Caco-2 (cell line): ENCODE measurements at regions not wholly inside any gene's neighbourhood (a gene's known extent, or its start where the extent isn't known, plus 50 kb on each side); places are given as distances from the start of the nearest gene placed in this dataset.

Source experiments
- BruUV-seq: library from RNA; stranded (reverse); fragments of 400-500 nt; replicated peaks from 2 replicates; lab custom pipeline; 2021; lab: Mats Ljungman, UMichigan
- CTCF ChIA-PET: fragments of 300-600 bp; sonication (Branson Sonifier 250); formaldehyde crosslinking; loops from one replicate; lab custom pipeline; 2022; ENCODE audit warnings: antibody characterized with exemption; lab: Charles Lee
- POLR2A ChIA-PET: fragments of 300-600 bp; sonication (Branson Sonifier 250); formaldehyde crosslinking; loops from one replicate; lab custom pipeline; 2022; ENCODE audit warnings: antibody characterized with exemption; lab: Charles Lee
- DNase-seq, 2 experiments: peaks; one replicate each; pipeline versions ENCODE4 v3.0.0 to v3.0.0-alpha.2; 2020 to 2022
- H3K27me3 ChIP-seq: replicated peaks from 2 replicates; pipeline ENCODE4 v1.6.0; 2011; ENCODE audit warnings: low read length; ENCODE audit not compliant: control insufficient read depth, insufficient read depth
- H3K36me3 ChIP-seq: 2 replicates; pipeline ENCODE4 v1.5.1; 2011; ENCODE audit warnings: low read length; ENCODE audit not compliant: control insufficient read depth, insufficient read depth
- H3K4me1 ChIP-seq: fragments of 250-450 bp; sonication (Bioruptor Pico); 2 replicates; pipeline ENCODE4 v1.5.1; 2020; ENCODE audit warnings: mild to moderate bottlenecking
- H3K4me3 ChIP-seq: 2 replicates; pipeline ENCODE4 v1.5.1; 2011; ENCODE audit warnings: low read depth, mild to moderate bottlenecking, control low read depth, low read length
- H3K9me3 ChIP-seq: fragments of 250-450 bp; sonication (Bioruptor Pico); 2 replicates; pipeline ENCODE4 v1.5.1; 2020; ENCODE audit warnings: mild to moderate bottlenecking, moderate library complexity
- H3K27ac Mint-ChIP-seq: one replicate; pipeline ENCODE4 v1.8.0; 2022; ENCODE audit warnings: mixed read lengths; ENCODE audit not compliant: unreplicated experiment
- H3K27me3 Mint-ChIP-seq: one replicate; pipeline ENCODE4 v1.8.0; 2022; ENCODE audit warnings: mixed read lengths; ENCODE audit not compliant: insufficient read depth, unreplicated experiment
- H3K36me3 Mint-ChIP-seq: one replicate; pipeline ENCODE4 v1.8.0; 2022; ENCODE audit warnings: mild to moderate bottlenecking, mixed read lengths; ENCODE audit not compliant: insufficient read depth, unreplicated experiment
- H3K4me1 Mint-ChIP-seq: one replicate; pipeline ENCODE4 v1.8.0; 2022; ENCODE audit warnings: low read depth, mixed read lengths; ENCODE audit not compliant: unreplicated experiment
- H3K4me3 Mint-ChIP-seq: one replicate; pipeline ENCODE4 v1.8.0; 2022; ENCODE audit warnings: mild to moderate bottlenecking, moderate library complexity, mixed read lengths; ENCODE audit not compliant: unreplicated experiment
- H3K9me3 Mint-ChIP-seq: one replicate; pipeline ENCODE4 v1.8.0; 2022; ENCODE audit warnings: mixed read lengths; ENCODE audit not compliant: unreplicated experiment
- intact Hi-C: fragments of 100-400 bp; cut with micrococcal nuclease; formaldehyde crosslinking; loops from one replicate; pipeline ENCODE4 v1.10.0; 2022; ENCODE audit not compliant: unreplicated experiment
- TF ChIP-seq, protein P1 (sequence below), 2 experiments: fragments of 200-600 bp in 1 of 2; IDR thresholded peaks; 1 replicate in 1 of 2; 2 replicates in 1 of 2; pipeline versions ENCODE4 v1.5.1 to v1.8.0; 2011 to 2022; ENCODE audit warnings: antibody characterized with exemption in 1 of 2, control low read depth in 1 of 2, inconsistent platforms in 1 of 2, low read depth in 1 of 2, low read length in 1 of 2, mild to moderate bottlenecking in 1 of 2, moderate library complexity in 1 of 2; ENCODE audit not compliant: insufficient read depth in 1 of 2, severe bottlenecking in 1 of 2, unreplicated experiment in 1 of 2

- no peaks in the 10 kb centered on the region for H3K9me3 ChIP-seq
- intact Hi-C loops, result no loop called here
- no peak overlapping the region for H3K4me3 ChIP-seq
- no peaks in the 10 kb centered on the region for H3K36me3 ChIP-seq
- Mint-ChIP-seq H3K4me3 (no peak overlapping the region), H3K4me1 (no peaks in the 10 kb centered on the region), H3K27me3 (no peaks in the 10 kb centered on the region), H3K27ac (no peak overlapping the region), H3K9me3 (no peaks in the 10 kb centered on the region), H3K36me3 (no peaks in the 10 kb centered on the region)
- ChIA-PET POLR2A (no interaction called here), CTCF (no interaction called here)
- no TSS peak for BruUV-seq
- DNase-seq, result no peak
- H3K4me1 ChIP-seq, result no peaks in the 10 kb centered on the region
- TF ChIP-seq, protein P1, sequence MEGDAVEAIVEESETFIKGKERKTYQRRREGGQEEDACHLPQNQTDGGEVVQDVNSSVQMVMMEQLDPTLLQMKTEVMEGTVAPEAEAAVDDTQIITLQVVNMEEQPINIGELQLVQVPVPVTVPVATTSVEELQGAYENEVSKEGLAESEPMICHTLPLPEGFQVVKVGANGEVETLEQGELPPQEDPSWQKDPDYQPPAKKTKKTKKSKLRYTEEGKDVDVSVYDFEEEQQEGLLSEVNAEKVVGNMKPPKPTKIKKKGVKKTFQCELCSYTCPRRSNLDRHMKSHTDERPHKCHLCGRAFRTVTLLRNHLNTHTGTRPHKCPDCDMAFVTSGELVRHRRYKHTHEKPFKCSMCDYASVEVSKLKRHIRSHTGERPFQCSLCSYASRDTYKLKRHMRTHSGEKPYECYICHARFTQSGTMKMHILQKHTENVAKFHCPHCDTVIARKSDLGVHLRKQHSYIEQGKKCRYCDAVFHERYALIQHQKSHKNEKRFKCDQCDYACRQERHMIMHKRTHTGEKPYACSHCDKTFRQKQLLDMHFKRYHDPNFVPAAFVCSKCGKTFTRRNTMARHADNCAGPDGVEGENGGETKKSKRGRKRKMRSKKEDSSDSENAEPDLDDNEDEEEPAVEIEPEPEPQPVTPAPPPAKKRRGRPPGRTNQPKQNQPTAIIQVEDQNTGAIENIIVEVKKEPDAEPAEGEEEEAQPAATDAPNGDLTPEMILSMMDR (IDR thresholded peaks at IDR 0.05; ENCODE audit: insufficient read depth in 1 of 2, low read depth in 1 of 2, low read length in 1 of 2, severe bottlenecking in 1 of 2, unreplicated experiment in 1 of 2), result no peak
- H3K27me3 ChIP-seq, result no peaks in the 10 kb centered on the region
Measured at GRCh38 chr18:76633588-76634269, 138.7 kb upstream of the ZNF516 start.

GRCh38 chr18:76627444-76627843 is 132.4 kb upstream of the ZNF516 start:
- H3K27me3 Mint-ChIP-seq, result no peaks in the 10 kb centered on the region
- no peak overlapping the region for H3K4me3 Mint-ChIP-seq
- Histone ChIP-seq H3K9me3 (no peaks in the 10 kb centered on the region), H3K36me3 (no peaks in the 10 kb centered on the region), H3K4me3 (no peak overlapping the region), H3K27me3 (no peaks in the 10 kb centered on the region), H3K4me1 (no peaks in the 10 kb centered on the region)
- H3K36me3 Mint-ChIP-seq, result no peaks in the 10 kb centered on the region
- no peaks in the 10 kb centered on the region for H3K9me3 Mint-ChIP-seq
- intact Hi-C loops, result no loop called here
- no peaks in the 10 kb centered on the region for H3K4me1 Mint-ChIP-seq
- H3K27ac Mint-ChIP-seq, result no peak overlapping the region
- POLR2A ChIA-PET, result no interaction called here
- TF ChIP-seq, protein P1 (IDR thresholded peaks at IDR 0.05; ENCODE audit: insufficient read depth in 1 of 2, low read depth in 1 of 2, low read length in 1 of 2, severe bottlenecking in 1 of 2, unreplicated experiment in 1 of 2), result no peak
- CTCF ChIA-PET, result no interaction called here
- no peak for DNase-seq
- BruUV-seq, result no TSS peak

DNA sequence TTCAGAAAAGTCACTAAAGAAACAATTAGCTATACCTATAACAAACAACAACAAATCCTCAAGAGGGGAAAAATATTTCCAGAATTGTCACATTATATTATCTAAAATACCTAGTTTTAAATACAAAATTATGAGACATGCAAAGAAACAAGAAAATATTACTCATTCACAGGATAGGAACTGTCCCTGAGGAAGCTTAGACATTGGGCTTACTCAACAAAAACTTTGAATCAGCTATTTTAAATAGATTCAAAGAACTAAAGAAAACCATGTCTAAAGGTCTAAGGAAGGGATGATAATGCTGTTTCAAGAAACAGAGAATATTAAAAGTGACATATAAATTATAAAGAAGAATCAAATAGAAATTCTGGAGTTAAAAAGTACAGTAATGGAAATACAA is 131.9 kb upstream of the ZNF516 start:
- Mint-ChIP-seq H3K4me3 (no peak overlapping the region), H3K27ac (no peak overlapping the region), H3K9me3 (no peaks in the 10 kb centered on the region), H3K27me3 (no peaks in the 10 kb centered on the region), H3K4me1 (no peaks in the 10 kb centered on the region), H3K36me3 (no peaks in the 10 kb centered on the region)
- Histone ChIP-seq H3K9me3 (no peaks in the 10 kb centered on the region), H3K36me3 (no peaks in the 10 kb centered on the region), H3K27me3 (no peaks in the 10 kb centered on the region), H3K4me3 (no peak overlapping the region), H3K4me1 (no peaks in the 10 kb centered on the region)
- intact Hi-C loops, result no loop called here
- POLR2A ChIA-PET, result no interaction called here
- DNase-seq, result no peak
- BruUV-seq, result no TSS peak
- CTCF ChIA-PET, result no interaction called here
- TF ChIP-seq, protein P1 (IDR thresholded peaks at IDR 0.05; ENCODE audit: insufficient read depth in 1 of 2, low read depth in 1 of 2, low read length in 1 of 2, severe bottlenecking in 1 of 2, unreplicated experiment in 1 of 2), result no peak
